ENCODE measurements at regions not wholly inside any gene's neighbourhood (a gene's known extent, or its start where the extent isn't known, plus 50 kb on each side); places are given as distances from the start of the nearest gene placed in this dataset.
"Not testable (repeated sequence)": the region's sequence is repeated elsewhere in the genome, so short reads cannot be mapped to it uniquely, and the experiment has no call there.

- Histone ChIP-seq H3K27me3 (ENCODE audit: control insufficient read depth, insufficient read depth, low read length) (no peaks in the 10 kb centered on the region), H3K9me3 (ENCODE audit: control insufficient read depth, insufficient read depth, low read length) (no peaks in the 10 kb centered on the region), H3K36me3 (ENCODE audit: control insufficient read depth, insufficient read depth, low read length) (no peaks in the 10 kb centered on the region), H3K27ac (ENCODE audit: low read depth, low read length) (no peak overlapping the region), H3K4me1 (ENCODE audit: control insufficient read depth, insufficient read depth, low read length) (no peaks in the 10 kb centered on the region; the same call in 1 of the 2 replicates), H3K9ac (ENCODE audit: low read depth, low read length) (no peak overlapping the region), H3K4me3 (ENCODE audit: low read depth, low read length) (no peak overlapping the region)
Measured at GRCh38 chr15:77863491-77864105, 213.9 kb downstream of the TBC1D2B start.

GRCh38 chr15:77862651-77863104 is 214.8 kb downstream of the TBC1D2B start:
- Histone ChIP-seq H3K9ac (ENCODE audit: low read depth, low read length) (no peak overlapping the region), H3K27me3 (ENCODE audit: control insufficient read depth, insufficient read depth, low read length) (no peaks in the 10 kb centered on the region), H3K36me3 (ENCODE audit: control insufficient read depth, insufficient read depth, low read length) (no peaks in the 10 kb centered on the region), H3K9me3 (ENCODE audit: control insufficient read depth, insufficient read depth, low read length) (no peaks in the 10 kb centered on the region), H3K4me3 (ENCODE audit: low read depth, low read length) (no peak overlapping the region), H3K4me1 (ENCODE audit: control insufficient read depth, insufficient read depth, low read length) (no peaks in the 10 kb centered on the region; the same call in 1 of the 2 replicates), H3K27ac (ENCODE audit: low read depth, low read length) (no peak overlapping the region)

GRCh38 chr15:77861997-77862635 is 215.4 kb downstream of the TBC1D2B start:
- not testable (repeated sequence) for H3K36me3 ChIP-seq (ENCODE audit: control insufficient read depth, insufficient read depth, low read length); H3K9ac ChIP-seq (ENCODE audit: low read depth, low read length); H3K4me1 ChIP-seq (ENCODE audit: control insufficient read depth, insufficient read depth, low read length); H3K4me3 ChIP-seq (ENCODE audit: low read depth, low read length); H3K27ac ChIP-seq (ENCODE audit: low read depth, low read length); H3K27me3 ChIP-seq (ENCODE audit: control insufficient read depth, insufficient read depth, low read length); H3K9me3 ChIP-seq (ENCODE audit: control insufficient read depth, insufficient read depth, low read length)

GRCh38 chr15:77860071-77860691 is 217.3 kb downstream of the TBC1D2B start:
- H3K4me1 ChIP-seq (ENCODE audit: control insufficient read depth, insufficient read depth, low read length): no peaks in the 10 kb centered on the region; the same call in 1 of the 2 replicates

GRCh38 chr15:77859491-77860060 is 217.9 kb downstream of the TBC1D2B start:
- no peak overlapping the region for H3K4me3 ChIP-seq (ENCODE audit: low read depth, low read length)
- no peaks in the 10 kb centered on the region for H3K36me3 ChIP-seq (ENCODE audit: control insufficient read depth, insufficient read depth, low read length)
- H3K27me3 ChIP-seq (ENCODE audit: control insufficient read depth, insufficient read depth, low read length): no peaks in the 10 kb centered on the region
- no peak overlapping the region for H3K9ac ChIP-seq (ENCODE audit: low read depth, low read length)
- H3K9me3 ChIP-seq (ENCODE audit: control insufficient read depth, insufficient read depth, low read length): no peaks in the 10 kb centered on the region
- no peaks in the 10 kb centered on the region; the same call in 1 of the 2 replicates for H3K4me1 ChIP-seq (ENCODE audit: control insufficient read depth, insufficient read depth, low read length)
- no peak overlapping the region for H3K27ac ChIP-seq (ENCODE audit: low read depth, low read length)

More at GRCh38 chr15:77860071-77860691, 217.3 kb downstream of the TBC1D2B start:
- Histone ChIP-seq H3K36me3 (ENCODE audit: control insufficient read depth, insufficient read depth, low read length) (no peaks in the 10 kb centered on the region), H3K4me3 (ENCODE audit: low read depth, low read length) (no peak overlapping the region), H3K27me3 (ENCODE audit: control insufficient read depth, insufficient read depth, low read length) (no peaks in the 10 kb centered on the region), H3K9ac (ENCODE audit: low read depth, low read length) (no peak overlapping the region), H3K9me3 (ENCODE audit: control insufficient read depth, insufficient read depth, low read length) (no peaks in the 10 kb centered on the region), H3K27ac (ENCODE audit: low read depth, low read length) (no peak overlapping the region)

GRCh38 chr15:77858792-77859490 is 218.6 kb downstream of the TBC1D2B start:
- Histone ChIP-seq H3K4me3 (ENCODE audit: low read depth, low read length) (no peak overlapping the region), H3K27me3 (ENCODE audit: control insufficient read depth, insufficient read depth, low read length) (no peaks in the 10 kb centered on the region), H3K9me3 (ENCODE audit: control insufficient read depth, insufficient read depth, low read length) (no peaks in the 10 kb centered on the region), H3K9ac (ENCODE audit: low read depth, low read length) (no peak overlapping the region), H3K36me3 (ENCODE audit: control insufficient read depth, insufficient read depth, low read length) (no peaks in the 10 kb centered on the region), H3K27ac (ENCODE audit: low read depth, low read length) (no peak overlapping the region), H3K4me1 (ENCODE audit: control insufficient read depth, insufficient read depth, low read length) (no peaks in the 10 kb centered on the region; the same call in 1 of the 2 replicates)

GRCh38 chr15:77857419-77857818 is 220.1 kb downstream of the TBC1D2B start:
- no peaks in the 10 kb centered on the region for H3K36me3 ChIP-seq (ENCODE audit: control insufficient read depth, insufficient read depth, low read length)
- no peaks in the 10 kb centered on the region for H3K27me3 ChIP-seq (ENCODE audit: control insufficient read depth, insufficient read depth, low read length)
- H3K9me3 ChIP-seq (ENCODE audit: control insufficient read depth, insufficient read depth, low read length): no peaks in the 10 kb centered on the region
- no peak overlapping the region for H3K9ac ChIP-seq (ENCODE audit: low read depth, low read length)
- H3K4me1 ChIP-seq (ENCODE audit: control insufficient read depth, insufficient read depth, low read length): no peaks in the 10 kb centered on the region; the same call in 1 of the 2 replicates
- no peak overlapping the region for H3K27ac ChIP-seq (ENCODE audit: low read depth, low read length)
- no peak overlapping the region for H3K4me3 ChIP-seq (ENCODE audit: low read depth, low read length)

- Histone ChIP-seq H3K27ac (ENCODE audit: low read depth, low read length) (no peak overlapping the region), H3K9me3 (ENCODE audit: control insufficient read depth, insufficient read depth, low read length) (no peaks in the 10 kb centered on the region), H3K4me1 (ENCODE audit: control insufficient read depth, insufficient read depth, low read length) (no peaks in the 10 kb centered on the region; the same call in 1 of the 2 replicates), H3K36me3 (ENCODE audit: control insufficient read depth, insufficient read depth, low read length) (no peaks in the 10 kb centered on the region), H3K4me3 (ENCODE audit: low read depth, low read length) (no peak overlapping the region), H3K27me3 (ENCODE audit: control insufficient read depth, insufficient read depth, low read length) (no peaks in the 10 kb centered on the region), H3K9ac (ENCODE audit: low read depth, low read length) (no peak overlapping the region)
Measured at GRCh38 chr15:77856705-77857346, 220.7 kb downstream of the TBC1D2B start.

- no peaks in the 10 kb centered on the region for H3K9me3 ChIP-seq (ENCODE audit: control insufficient read depth, insufficient read depth, low read length)
- H3K36me3 ChIP-seq (ENCODE audit: control insufficient read depth, insufficient read depth, low read length): no peaks in the 10 kb centered on the region
- H3K4me3 ChIP-seq (ENCODE audit: low read depth, low read length): no peak overlapping the region
Measured at GRCh38 chr15:77855871-77856270, 221.6 kb downstream of the TBC1D2B start.

GRCh38 chr15:77854980-77855379 is 222.3 kb upstream of the LINGO1 start:
- Histone ChIP-seq H3K27me3 (ENCODE audit: control insufficient read depth, insufficient read depth, low read length) (no peaks in the 10 kb centered on the region; the same call in 1 of the 2 replicates), H3K36me3 (ENCODE audit: control insufficient read depth, insufficient read depth, low read length) (no peaks in the 10 kb centered on the region), H3K9ac (ENCODE audit: low read depth, low read length) (no peak overlapping the region), H3K27ac (ENCODE audit: low read depth, low read length) (no peak overlapping the region), H3K4me1 (ENCODE audit: control insufficient read depth, insufficient read depth, low read length) (no peaks in the 10 kb centered on the region; the same call in 1 of the 2 replicates), H3K9me3 (ENCODE audit: control insufficient read depth, insufficient read depth, low read length) (peaks cover 2% of the 10 kb centered on the region; the same call in 1 of the 2 replicates), H3K4me3 (ENCODE audit: low read depth, low read length) (no peak overlapping the region)

More at GRCh38 chr15:77855871-77856270, 221.6 kb downstream of the TBC1D2B start:
- Histone ChIP-seq H3K27ac (ENCODE audit: low read depth, low read length) (no peak overlapping the region), H3K4me1 (ENCODE audit: control insufficient read depth, insufficient read depth, low read length) (no peaks in the 10 kb centered on the region; the same call in 1 of the 2 replicates), H3K27me3 (ENCODE audit: control insufficient read depth, insufficient read depth, low read length) (no peaks in the 10 kb centered on the region; the same call in 1 of the 2 replicates), H3K9ac (ENCODE audit: low read depth, low read length) (no peak overlapping the region)

All from HUES48 (cell line).